Esophagus mucosa (tissue), 1 donor: ENCODE measurements at regions not wholly inside any gene's neighbourhood (a gene's known extent, or its start where the extent isn't known, plus 50 kb on each side); places are given as distances from the start of the nearest gene placed in this dataset.

ENCODE experiments used
- ATAC-seq: fragments of 200-7000 bp; cut with Tn5 transposase; one replicate; pipeline ENCODE4 v1.9.1; 2020
- donor health status: DM: yes; HTN: yes; CAD: no.

GRCh38 chr4:14583752-14584151, 418.5 kb upstream of the CPEB2 start:
- no peak for ATAC-seq

GRCh38 chr4:14592950-14593349, 409.3 kb upstream of the CPEB2 start:
- ATAC-seq, result peak; percentile 31

- no peak for ATAC-seq
Measured at GRCh38 chr4:14596028-14596427, 406.3 kb upstream of the CPEB2 start.

DNA sequence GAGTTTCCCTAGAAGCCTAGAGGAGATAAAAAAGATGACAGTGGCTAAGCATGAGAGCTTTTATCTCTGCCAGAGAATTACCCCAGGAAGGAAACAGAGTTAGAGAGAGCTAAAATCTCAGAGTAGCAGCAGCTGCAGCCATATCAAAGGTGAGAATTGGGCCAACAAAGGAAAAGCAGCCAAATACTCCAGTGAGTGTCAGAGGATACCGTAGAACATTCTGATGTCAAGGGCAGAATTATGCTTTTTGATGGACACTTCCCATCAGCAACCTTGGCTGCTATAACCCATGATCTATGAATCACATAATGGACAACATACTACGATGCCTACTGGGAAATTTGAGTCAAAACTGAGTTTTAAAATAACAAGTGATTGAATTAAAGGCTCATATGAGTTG, 405.8 kb upstream of the CPEB2 start:
- ATAC-seq, result no peak

GRCh38 chr4:14596904-14597303, 405.4 kb upstream of the CPEB2 start:
- no peak for ATAC-seq

DNA sequence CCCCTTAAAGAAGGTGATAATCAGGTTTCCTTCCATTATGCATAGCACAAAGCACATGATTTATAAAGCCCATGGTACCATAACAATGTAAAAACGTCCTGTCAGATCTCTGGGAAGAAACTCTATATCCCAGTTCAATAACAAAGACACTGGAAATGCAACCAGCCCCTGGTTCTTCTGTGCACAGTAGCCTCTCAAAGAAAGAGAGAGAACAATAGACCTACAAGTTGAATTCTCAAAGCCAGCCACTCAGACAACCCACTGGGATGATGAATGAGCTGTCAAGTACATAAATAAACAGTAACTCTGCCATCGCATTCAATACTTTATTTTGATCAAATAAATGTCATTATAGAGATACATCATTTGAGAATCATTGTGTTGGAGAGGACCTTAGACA, 400.1 kb upstream of the CPEB2 start:
- ATAC-seq, result no peak

GRCh38 chr4:14607001-14607400, 395.3 kb upstream of the CPEB2 start:
- ATAC-seq, result no peak

DNA sequence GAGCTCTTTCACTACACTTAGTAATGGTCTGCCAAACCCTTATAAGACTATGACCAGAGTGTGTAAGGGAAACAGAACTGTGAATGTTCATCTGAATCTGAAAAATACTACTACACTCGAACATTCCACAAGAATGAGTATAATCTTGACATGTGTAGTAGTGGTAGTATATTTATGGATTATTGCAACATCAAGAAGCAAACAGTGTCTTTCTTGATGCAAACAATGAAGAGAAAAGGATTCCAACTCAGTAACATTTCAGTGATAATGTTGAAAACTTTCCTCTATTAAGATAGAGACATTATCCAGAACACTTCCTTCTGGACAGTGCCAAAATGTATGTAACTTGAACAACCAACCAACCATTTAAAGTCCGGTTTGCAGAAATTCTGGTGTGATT, 394.7 kb upstream of the CPEB2 start:
- no peak for ATAC-seq

GRCh38 chr4:14608630-14609029, 393.7 kb upstream of the CPEB2 start:
- no peak for ATAC-seq

DNA sequence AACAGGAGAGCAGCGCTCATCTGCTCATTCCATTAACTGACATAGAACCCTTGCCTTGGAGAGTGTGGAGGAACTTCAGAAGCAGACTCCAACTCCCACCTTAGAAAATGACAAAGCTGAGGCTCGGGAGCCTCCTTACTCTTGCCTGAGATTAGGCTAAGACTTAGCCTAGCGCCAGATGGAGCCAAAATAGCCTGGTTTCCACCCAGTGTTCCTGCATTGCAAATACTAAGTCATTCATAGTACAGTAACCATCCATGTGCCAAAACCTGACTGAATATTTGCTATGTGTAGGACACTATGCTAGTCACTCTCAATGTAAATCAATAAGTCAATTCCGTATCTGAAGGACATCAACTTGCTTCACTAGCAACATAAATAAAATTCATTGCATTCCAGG, 387.4 kb upstream of the CPEB2 start:
- ATAC-seq, result no peak

DNA sequence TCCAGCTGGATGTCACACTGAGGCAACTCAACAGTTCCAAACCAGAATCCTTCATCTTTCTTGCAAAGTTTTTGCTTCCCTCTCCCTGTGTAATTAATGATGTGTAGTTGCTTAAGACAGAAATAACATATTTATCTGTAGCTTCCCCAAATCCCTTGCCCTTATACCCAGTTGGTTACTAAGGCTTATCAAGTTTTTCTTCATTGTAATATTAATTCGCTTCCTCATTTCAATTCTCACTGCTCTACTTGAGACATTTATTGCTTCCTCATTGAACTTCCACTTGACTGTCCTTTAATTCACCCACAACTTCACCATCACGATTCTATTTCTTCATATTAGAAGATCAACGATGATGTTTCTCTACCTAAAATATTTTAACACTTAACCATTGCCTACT, 386.6 kb upstream of the CPEB2 start:
- no peak for ATAC-seq

DNA sequence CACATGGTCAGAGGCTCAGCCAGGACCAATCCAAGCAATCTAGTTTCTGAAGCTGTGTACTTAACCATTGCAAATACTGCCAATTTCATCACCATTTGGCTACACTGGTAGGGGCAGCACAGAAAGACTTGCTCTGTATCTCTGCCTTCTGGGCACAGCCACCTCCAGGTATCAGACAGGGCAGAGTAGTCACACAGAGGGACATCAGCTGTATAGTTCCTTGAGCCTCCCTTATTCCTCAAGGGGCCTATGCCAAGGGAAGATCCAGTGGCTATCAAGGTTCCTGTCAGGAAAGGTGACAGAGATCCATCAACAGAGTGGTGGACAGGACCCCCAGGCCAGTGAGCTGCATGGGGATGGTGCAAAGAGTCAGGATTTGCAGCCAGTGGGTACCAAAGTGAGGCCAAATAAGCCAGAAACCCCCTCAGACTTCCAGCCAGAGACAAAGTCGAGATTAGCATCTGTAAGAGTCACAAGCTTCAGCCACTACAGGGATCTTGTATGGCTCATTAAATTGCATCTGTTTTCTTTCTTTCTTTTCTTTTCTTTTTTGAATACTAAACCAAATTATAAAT, 381.6 kb upstream of the CPEB2 start:
- ATAC-seq, result no peak

DNA sequence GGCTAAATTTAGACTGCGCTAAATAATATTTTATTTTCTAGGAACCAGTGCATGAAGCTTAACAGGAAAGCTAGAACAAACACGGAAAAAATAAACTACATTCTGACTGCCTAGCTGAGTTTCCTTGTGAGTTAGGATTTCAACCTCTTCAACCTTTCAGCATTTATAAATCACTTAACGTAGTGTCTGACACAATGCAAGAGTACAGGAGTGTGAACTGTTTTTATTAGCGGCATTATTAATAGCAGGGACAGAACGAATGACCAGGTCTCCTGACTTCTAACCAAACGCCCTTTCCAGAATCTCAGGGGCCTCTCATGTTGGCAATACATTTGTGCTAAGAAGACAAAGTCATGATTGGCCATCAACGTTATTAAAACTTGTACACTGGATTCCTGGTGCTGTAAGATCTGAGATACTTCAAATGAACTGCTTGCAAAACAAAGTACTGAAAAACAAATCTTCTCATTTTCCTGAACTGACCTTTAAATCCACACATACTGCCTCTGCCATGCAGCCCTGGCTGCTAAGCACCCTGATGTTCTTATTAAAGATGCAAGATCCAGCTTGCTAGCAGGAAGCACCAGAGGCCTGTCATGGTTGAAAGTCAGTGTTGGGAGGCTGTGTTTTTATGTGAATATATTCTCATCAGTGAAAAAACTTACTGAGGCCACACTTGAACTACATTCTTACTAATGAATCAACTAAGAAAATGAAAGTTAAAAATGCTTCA, 380.4 kb upstream of the CPEB2 start:
- no peak for ATAC-seq

DNA sequence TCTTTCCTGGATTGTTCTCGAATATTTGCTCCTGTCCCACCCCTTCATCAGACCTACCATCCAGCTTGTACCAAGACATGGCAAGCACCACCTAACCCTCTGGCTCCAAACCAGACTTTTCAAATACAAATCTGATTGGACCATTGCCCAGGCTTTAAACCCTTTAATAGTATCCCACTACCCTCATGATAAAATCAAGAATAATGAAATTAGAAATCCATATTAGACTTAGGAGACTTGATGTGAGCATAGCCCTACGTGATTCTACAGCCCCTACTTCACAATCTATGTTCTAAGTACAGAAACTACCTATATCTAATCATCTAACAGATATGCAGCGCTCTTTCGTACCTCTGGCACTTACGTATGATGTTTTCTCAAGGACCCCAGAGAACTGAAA, 375.2 kb upstream of the CPEB2 start:
- ATAC-seq, result no peak

- no peak for ATAC-seq
Measured at GRCh38 chr4:14631806-14632440, 370.4 kb upstream of the CPEB2 start.

- ATAC-seq, result no peak
Measured at GRCh38 chr4:14636563-14636962, 365.7 kb upstream of the CPEB2 start.

- ATAC-seq, result no peak
Measured at GRCh38 chr4:14640476-14640875, 361.8 kb upstream of the CPEB2 start.

GRCh38 chr4:14641871-14642270, 360.4 kb upstream of the CPEB2 start:
- no peak for ATAC-seq

DNA sequence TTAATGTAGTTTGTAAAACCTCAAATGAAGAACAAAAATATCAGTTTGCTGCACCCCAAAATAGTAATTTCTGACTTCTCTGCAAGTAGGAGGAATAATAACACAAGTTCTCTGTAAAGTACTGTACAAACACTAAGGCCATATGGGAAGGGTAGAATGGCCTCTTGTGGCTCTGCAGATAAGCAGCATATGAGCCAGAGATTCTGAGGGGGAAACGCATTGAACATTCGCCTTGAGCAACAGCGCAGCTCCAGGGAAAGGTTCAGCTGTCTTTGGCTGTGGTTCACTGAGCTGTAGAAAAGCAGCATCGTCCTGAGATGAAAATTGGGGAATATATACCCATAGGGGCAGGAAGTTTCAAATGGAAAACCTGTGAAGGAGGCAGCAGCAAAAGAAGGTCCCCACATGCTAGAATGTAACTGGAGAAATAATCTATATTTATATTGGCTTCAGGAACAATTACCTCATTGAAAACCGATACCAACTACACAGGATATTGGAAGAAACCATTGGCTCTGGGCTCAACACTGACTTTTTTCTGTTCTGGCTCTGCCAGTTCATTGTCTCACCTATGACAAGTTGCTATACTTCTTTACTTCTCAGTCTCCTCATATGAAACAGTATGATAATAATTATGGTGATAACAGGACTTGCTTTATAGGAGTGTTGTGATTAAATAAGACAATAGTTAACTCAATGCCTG, 357.6 kb upstream of the CPEB2 start:
- ATAC-seq, result no peak

DNA sequence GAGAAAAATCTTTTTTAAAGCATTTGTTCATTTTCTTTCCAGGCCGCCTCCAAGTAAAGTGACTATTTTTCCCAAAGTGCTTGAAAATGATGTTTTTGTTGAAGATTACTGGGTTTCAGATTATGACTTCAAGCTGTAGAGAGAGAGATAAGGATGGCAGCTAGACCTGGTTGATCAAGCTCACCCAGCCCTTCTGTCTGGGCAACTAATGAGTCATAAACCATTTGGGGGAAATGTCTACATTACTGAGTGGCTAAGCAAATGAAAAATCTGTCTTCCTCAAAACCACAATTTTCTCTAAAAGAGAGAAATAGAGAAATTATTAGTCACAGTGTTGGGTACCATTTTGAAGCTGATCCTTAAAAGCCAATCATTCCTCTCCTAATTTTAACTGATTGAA, 355.4 kb upstream of the CPEB2 start:
- no peak for ATAC-seq

- no peak for ATAC-seq
Measured at GRCh38 chr4:14650127-14650526, 352.2 kb upstream of the CPEB2 start.

DNA sequence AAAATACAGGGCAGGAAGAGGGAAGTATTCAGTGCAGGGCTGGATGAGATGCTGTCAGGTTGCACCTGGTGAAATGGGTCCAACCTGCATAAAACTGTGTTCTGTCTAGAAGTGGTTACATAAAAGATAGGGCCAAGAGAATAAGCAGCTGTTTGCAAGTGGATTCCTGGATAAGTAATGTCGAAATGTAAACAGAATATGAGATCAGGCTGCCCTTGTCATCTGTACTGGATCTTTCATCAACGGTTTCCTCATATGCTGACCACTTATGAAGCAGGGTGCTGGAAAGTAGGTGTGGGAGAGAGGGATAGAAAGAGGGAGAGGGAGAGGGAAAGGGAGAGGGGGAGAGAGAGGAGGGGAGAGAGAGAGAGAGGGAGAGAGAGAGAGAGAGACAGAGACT, 349.8 kb upstream of the CPEB2 start:
- no peak for ATAC-seq

DNA sequence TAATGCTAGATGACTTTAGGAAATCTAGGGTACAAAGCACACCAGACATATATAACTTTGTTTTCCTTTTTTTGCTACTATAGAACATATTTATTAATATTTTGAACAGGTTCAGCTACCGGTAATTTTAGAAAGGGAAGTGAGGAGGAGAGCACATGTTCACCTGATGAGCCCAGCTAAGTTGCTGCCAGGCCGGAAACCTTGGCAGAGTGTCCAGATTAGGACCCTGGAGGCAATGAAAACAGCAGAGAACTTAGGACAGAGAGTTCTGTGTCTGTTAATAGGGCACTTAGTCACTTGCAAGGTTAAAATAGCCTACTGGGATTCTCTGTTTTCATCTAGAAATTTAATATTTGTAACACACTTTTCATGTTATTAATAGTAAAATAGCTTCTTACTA, 348.9 kb upstream of the CPEB2 start:
- ATAC-seq, result no peak

GRCh38 chr4:14659286-14659685, 343.0 kb upstream of the CPEB2 start:
- ATAC-seq, result no peak
